OCI-LY1 (cell line): ENCODE measurements at regions not wholly inside any gene's neighbourhood (a gene's known extent, or its start where the extent isn't known, plus 50 kb on each side); places are given as distances from the start of the nearest gene placed in this dataset.
A peak's percentile ranks its signal among the peaks of the same experiment; 100 is the strongest.

Experiments
- H2AFZ ChIP-seq: fragments of 200-600 bp; sonication (generic), shearing (Covaris generic); 2 replicates; pipeline ENCODE4 v1.6.0; 2014; ENCODE audit warnings: antibody characterized with exemption, mild to moderate bottlenecking, low read length
- H3F3A ChIP-seq: fragments of 200-600 bp; sonication (generic), shearing (Covaris generic); 2 replicates; pipeline ENCODE4 v1.6.0; 2014; ENCODE audit warnings: mild to moderate bottlenecking, antibody characterized with exemption, low read length, moderate library complexity; ENCODE audit not compliant: insufficient read depth
- H3K27ac ChIP-seq: fragments of 200-600 bp; sonication (generic); 2 replicates; pipeline ENCODE4 v1.5.1; 2014; ENCODE audit warnings: low read length, mixed run types, mild to moderate bottlenecking, low read depth; ENCODE audit not compliant: poor library complexity, severe bottlenecking
- H3K27me3 ChIP-seq: fragments of 200-600 bp; sonication (generic); 2 replicates; pipeline ENCODE4 v1.6.0; 2014; ENCODE audit warnings: antibody characterized with exemption, mild to moderate bottlenecking, low read length, moderate library complexity; ENCODE audit not compliant: insufficient read depth
- H3K36me3 ChIP-seq: fragments of 200-600 bp; sonication (generic); 2 replicates; pipeline ENCODE4 v1.6.1; 2014; ENCODE audit warnings: mild to moderate bottlenecking, antibody characterized with exemption, low read length, moderate library complexity, mixed read lengths; ENCODE audit not compliant: insufficient read depth
- H3K4me1 ChIP-seq: fragments of 200-600 bp; sonication (generic); 2 replicates; pipeline ENCODE4 v1.5.1; 2014; ENCODE audit warnings: mild to moderate bottlenecking, low read length, moderate library complexity; ENCODE audit not compliant: insufficient read depth, severe bottlenecking
- H3K4me2 ChIP-seq: fragments of 200-600 bp; sonication (generic), shearing (Covaris generic); 2 replicates; pipeline ENCODE4 v1.6.1; 2014; ENCODE audit warnings: low read length
- H3K4me3 ChIP-seq: fragments of 200-600 bp; sonication (generic); 2 replicates; pipeline ENCODE4 v1.5.1; 2014; ENCODE audit warnings: low read length, low read depth, mild to moderate bottlenecking, mixed read lengths; ENCODE audit not compliant: poor library complexity, severe bottlenecking
- H3K79me2 ChIP-seq: fragments of 200-600 bp; shearing (Covaris generic); 2 replicates; pipeline ENCODE4 v1.6.1; 2016; ENCODE audit warnings: mixed run types, low read length, mixed read lengths; ENCODE audit not compliant: insufficient read depth
- H3K9ac ChIP-seq: fragments of 200-600 bp; sonication (generic), shearing (Covaris generic); 2 replicates; pipeline ENCODE4 v1.6.1; 2014; ENCODE audit warnings: mild to moderate bottlenecking, low read length, mixed read lengths
- H3K9me2 ChIP-seq: fragments of 200-600 bp; sonication (generic), shearing (Covaris generic); 2 replicates; pipeline ENCODE4 v1.6.1; 2014; ENCODE audit warnings: low read depth, mild to moderate bottlenecking, low read length, mixed read lengths
- H3K9me3 ChIP-seq: fragments of 200-600 bp; shearing (Covaris generic); 2 replicates; pipeline ENCODE4 v1.6.1; 2014; ENCODE audit warnings: low read length, mixed read lengths
- H4K20me1 ChIP-seq: fragments of 200-600 bp; sonication (generic), shearing (Covaris generic); 2 replicates; pipeline ENCODE4 v1.6.0; 2016; ENCODE audit warnings: mild to moderate bottlenecking, low read length; ENCODE audit not compliant: insufficient read depth
- EZH2 ChIP-seq: fragments of 200-600 bp; sonication (generic), shearing (Covaris generic); IDR thresholded peaks from 2 replicates; pipeline ENCODE4 v1.8.0; 2017; ENCODE audit warnings: borderline replicate concordance, mixed run types, mild to moderate bottlenecking, antibody characterized with exemption, low read length, moderate library complexity, mixed read lengths
- TF ChIP-seq, protein P1 (sequence below): fragments of 200-600 bp; sonication (generic), shearing (Covaris generic); IDR thresholded peaks from 2 replicates; pipeline ENCODE4 v1.5.1; 2017; ENCODE audit warnings: mild to moderate bottlenecking, antibody characterized with exemption, low read length, moderate library complexity, mixed read lengths

DNA sequence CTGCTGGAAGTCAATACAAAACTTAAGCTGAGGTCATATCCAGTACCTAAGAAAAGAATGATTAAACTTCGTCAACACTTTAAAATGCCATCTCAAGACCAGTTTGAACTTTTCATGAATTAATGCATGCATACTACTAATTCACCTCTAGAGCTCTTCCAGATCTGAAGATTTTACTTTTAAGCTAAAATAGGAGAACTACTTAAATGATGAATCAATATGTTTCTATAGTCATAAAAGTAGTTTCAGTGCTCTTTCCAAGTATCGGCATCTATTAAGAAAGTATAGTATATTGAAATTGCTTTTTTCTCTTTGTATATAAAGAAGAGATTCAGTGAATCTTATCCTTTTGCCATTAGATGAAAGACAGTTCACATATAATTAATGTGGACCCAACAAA, 1123.9 kb downstream of the PCDH9 start:
- no peak for TF ChIP-seq EZH2
- TF ChIP-seq, protein P1, sequence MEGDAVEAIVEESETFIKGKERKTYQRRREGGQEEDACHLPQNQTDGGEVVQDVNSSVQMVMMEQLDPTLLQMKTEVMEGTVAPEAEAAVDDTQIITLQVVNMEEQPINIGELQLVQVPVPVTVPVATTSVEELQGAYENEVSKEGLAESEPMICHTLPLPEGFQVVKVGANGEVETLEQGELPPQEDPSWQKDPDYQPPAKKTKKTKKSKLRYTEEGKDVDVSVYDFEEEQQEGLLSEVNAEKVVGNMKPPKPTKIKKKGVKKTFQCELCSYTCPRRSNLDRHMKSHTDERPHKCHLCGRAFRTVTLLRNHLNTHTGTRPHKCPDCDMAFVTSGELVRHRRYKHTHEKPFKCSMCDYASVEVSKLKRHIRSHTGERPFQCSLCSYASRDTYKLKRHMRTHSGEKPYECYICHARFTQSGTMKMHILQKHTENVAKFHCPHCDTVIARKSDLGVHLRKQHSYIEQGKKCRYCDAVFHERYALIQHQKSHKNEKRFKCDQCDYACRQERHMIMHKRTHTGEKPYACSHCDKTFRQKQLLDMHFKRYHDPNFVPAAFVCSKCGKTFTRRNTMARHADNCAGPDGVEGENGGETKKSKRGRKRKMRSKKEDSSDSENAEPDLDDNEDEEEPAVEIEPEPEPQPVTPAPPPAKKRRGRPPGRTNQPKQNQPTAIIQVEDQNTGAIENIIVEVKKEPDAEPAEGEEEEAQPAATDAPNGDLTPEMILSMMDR, result no peak
- Histone ChIP-seq H3K9me3 (no peaks in the 10 kb centered on the region), H3K4me3 (no peak overlapping the region), H3K4me2 (no peak overlapping the region), H3K36me3 (no peaks in the 10 kb centered on the region), H3K4me1 (no peaks in the 10 kb centered on the region), H3K79me2 (no peaks in the 10 kb centered on the region), H3K9me2 (no peaks in the 10 kb centered on the region), H3F3A (no peaks in the 10 kb centered on the region), H3K27me3 (no peaks in the 10 kb centered on the region), H3K27ac (no peak overlapping the region), H4K20me1 (no peaks in the 10 kb centered on the region), H3K9ac (no peak overlapping the region), H2AFZ (peak overlapping the region; percentile 39; the same call in 1 of the 2 replicates)

DNA sequence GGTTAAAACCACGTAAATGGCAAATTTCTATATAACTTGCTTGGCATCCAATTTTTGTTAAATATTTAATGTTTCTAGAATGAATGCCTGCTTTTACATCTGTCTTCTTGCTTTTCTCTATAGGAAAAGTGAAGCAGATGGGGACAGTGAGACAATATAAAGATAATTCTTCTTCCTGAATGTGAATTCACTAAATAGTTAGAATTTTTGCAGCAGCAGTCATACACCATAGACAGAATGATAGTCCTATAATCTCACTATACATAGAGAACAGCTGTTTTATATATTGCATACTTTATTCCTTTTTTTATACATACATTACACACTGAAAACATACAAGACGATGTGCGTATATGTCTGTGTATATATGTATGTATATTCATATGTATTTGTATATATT, 1127.3 kb downstream of the PCDH9 start:
- H3K79me2 ChIP-seq, result no peaks in the 10 kb centered on the region
- no peaks in the 10 kb centered on the region for H3K36me3 ChIP-seq
- no peak overlapping the region for H2AFZ ChIP-seq
- H3F3A ChIP-seq, result no peaks in the 10 kb centered on the region
- TF ChIP-seq, protein P1, result no peak
- no peak for TF ChIP-seq EZH2
- H3K9me2 ChIP-seq, result no peaks in the 10 kb centered on the region
- no peaks in the 10 kb centered on the region for H4K20me1 ChIP-seq
- H3K9me3 ChIP-seq, result no peaks in the 10 kb centered on the region
- H3K4me1 ChIP-seq, result no peaks in the 10 kb centered on the region
- H3K27me3 ChIP-seq, result no peaks in the 10 kb centered on the region
- H3K27ac ChIP-seq, result no peak overlapping the region
- H3K9ac ChIP-seq, result no peak overlapping the region
- no peak overlapping the region for H3K4me3 ChIP-seq
- no peak overlapping the region for H3K4me2 ChIP-seq

DNA sequence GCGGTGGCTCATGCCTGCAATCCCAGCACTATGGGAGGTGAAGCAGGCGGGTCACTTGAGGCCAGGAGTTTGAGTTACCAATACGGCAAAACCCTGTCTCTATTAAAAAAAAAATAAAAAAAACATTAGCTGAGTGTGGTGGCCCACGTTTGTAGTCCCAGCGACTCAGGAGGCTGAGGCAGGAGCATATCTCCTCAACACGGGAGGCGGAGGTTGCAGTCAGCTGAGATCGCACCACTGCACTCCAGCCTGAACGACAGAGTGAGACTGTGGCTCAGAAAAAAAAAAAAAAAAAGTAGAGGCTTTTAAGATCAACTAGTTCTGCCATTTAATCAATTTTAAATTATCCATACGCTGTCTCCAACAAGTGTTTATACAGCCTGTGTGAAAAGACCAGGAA, 1130.3 kb downstream of the PCDH9 start:
- TF ChIP-seq, protein P1, result no peak
- no peak for TF ChIP-seq EZH2
- Histone ChIP-seq H3F3A (no peaks in the 10 kb centered on the region), H3K9ac (no peak overlapping the region), H3K36me3 (no peaks in the 10 kb centered on the region), H3K9me3 (peaks cover 2% of the 10 kb centered on the region; the same call in 1 of the 2 replicates), H3K4me3 (no peak overlapping the region), H3K9me2 (no peaks in the 10 kb centered on the region), H3K4me2 (no peak overlapping the region), H3K27me3 (no peaks in the 10 kb centered on the region), H4K20me1 (no peaks in the 10 kb centered on the region), H3K79me2 (no peaks in the 10 kb centered on the region), H3K4me1 (no peaks in the 10 kb centered on the region), H3K27ac (no peak overlapping the region), H2AFZ (no peak overlapping the region)
